A172 (cell line): ENCODE measurements at regions not wholly inside any gene's neighbourhood (a gene's known extent, or its start where the extent isn't known, plus 50 kb on each side); places are given as distances from the start of the nearest gene placed in this dataset.
"Not testable (repeated sequence)": the region's sequence is repeated elsewhere in the genome, so short reads cannot be mapped to it uniquely, and the experiment has no call there.

Experiments
- DNase-seq: peaks from one replicate; pipeline ENCODE4 v3.0.0-alpha.2; 2015; ENCODE audit warnings: low spot score

- no peak for DNase-seq
Measured at GRCh38 chr10:23870651-23871610, 338.0 kb upstream of the KIAA1217 start.

GRCh38 chr10:23872290-23872689 is 336.6 kb upstream of the KIAA1217 start:
- DNase-seq = no peak

GRCh38 chr10:23877791-23878320 is 331.1 kb upstream of the KIAA1217 start:
- DNase-seq = no peak

GRCh38 chr10:23884670-23885069 is 324.3 kb upstream of the KIAA1217 start:
- no peak for DNase-seq

GRCh38 chr10:23885853-23886252 is 323.1 kb upstream of the KIAA1217 start:
- no peak for DNase-seq

- no peak for DNase-seq
Measured at GRCh38 chr10:23886355-23886754, 322.6 kb upstream of the KIAA1217 start.

GRCh38 chr10:23891301-23891700 is 317.6 kb upstream of the KIAA1217 start:
- no peak for DNase-seq

GRCh38 chr10:23892296-23892695 is 316.6 kb upstream of the KIAA1217 start:
- no peak for DNase-seq

- no peak for DNase-seq
Measured at GRCh38 chr10:23897267-23897666, 311.7 kb upstream of the KIAA1217 start.

- no peak for DNase-seq
Measured at GRCh38 chr10:23897861-23898260, 311.1 kb upstream of the KIAA1217 start.

GRCh38 chr10:23899166-23899565 is 309.8 kb upstream of the KIAA1217 start:
- no peak for DNase-seq

GRCh38 chr10:23910291-23910690 is 298.6 kb upstream of the KIAA1217 start:
- DNase-seq = no peak

- DNase-seq = no peak
Measured at GRCh38 chr10:23912884-23913404, 296.0 kb upstream of the KIAA1217 start.

- no peak for DNase-seq
Measured at GRCh38 chr10:23914641-23915040, 294.3 kb upstream of the KIAA1217 start.

GRCh38 chr10:23917251-23917840 is 291.6 kb upstream of the KIAA1217 start:
- DNase-seq = no peak

GRCh38 chr10:23918090-23918723 is 290.7 kb upstream of the KIAA1217 start:
- DNase-seq = no peak

GRCh38 chr10:23918839-23919238 is 290.1 kb upstream of the KIAA1217 start:
- DNase-seq = no peak

GRCh38 chr10:23927576-23928325 is 281.2 kb upstream of the KIAA1217 start:
- DNase-seq = no peak

GRCh38 chr10:23934023-23934422 is 274.9 kb upstream of the KIAA1217 start:
- not testable (repeated sequence) for DNase-seq

GRCh38 chr10:23945845-23946244 is 263.1 kb upstream of the KIAA1217 start:
- DNase-seq = no peak

- DNase-seq = no peak
Measured at GRCh38 chr10:23951841-23952240, 257.1 kb upstream of the KIAA1217 start.
